WTC11 (cell line): ENCODE measurements at regions not wholly inside any gene's neighbourhood (a gene's known extent, or its start where the extent isn't known, plus 50 kb on each side); places are given as distances from the start of the nearest gene placed in this dataset.

Experiments
- ATAC-seq: fragments of 200-7000 bp; cut with Tn5 transposase; 2 replicates; pipeline ENCODE4 v1.10.0; 2021; ENCODE audit warnings: mild to moderate bottlenecking, moderate library complexity
- CTCF ChIA-PET: fragments of 300-600 bp; sonication (Branson Sonifier 250); formaldehyde crosslinking; loops from one replicate; lab custom pipeline; 2021; ENCODE audit warnings: antibody characterized with exemption; lab: Charles Lee
- POLR2A ChIA-PET: fragments of 350-600 bp; sonication (Branson Sonifier 250); formaldehyde crosslinking; loops from one replicate; lab custom pipeline; 2021; ENCODE audit warnings: antibody characterized with exemption; lab: Charles Lee
- DNase-seq: peaks from one replicate; pipeline ENCODE4 v3.0.0; 2021; ENCODE audit warnings: low spot score
- H3K27ac Mint-ChIP-seq: 2 replicates; pipeline ENCODE4 v1.8.0; 2021; ENCODE audit warnings: mixed read lengths
- H3K27me3 Mint-ChIP-seq: 2 replicates; pipeline ENCODE4 v1.8.0; 2021; ENCODE audit warnings: low read depth, mild to moderate bottlenecking, moderate library complexity, mixed read lengths
- H3K36me3 Mint-ChIP-seq: 2 replicates; pipeline ENCODE4 v1.8.0; 2021; ENCODE audit warnings: mixed read lengths
- H3K4me1 Mint-ChIP-seq: 2 replicates; pipeline ENCODE4 v1.8.0; 2022; ENCODE audit warnings: mixed read lengths
- H3K4me3 Mint-ChIP-seq: 2 replicates; pipeline ENCODE4 v1.8.0; 2021; ENCODE audit warnings: mild to moderate bottlenecking, moderate library complexity, mixed read lengths
- H3K9me3 Mint-ChIP-seq: 2 replicates; pipeline ENCODE4 v1.8.0; 2021; ENCODE audit warnings: mixed read lengths
- ATF1 ChIP-seq: sonication (generic); formaldehyde crosslinking; IDR thresholded peaks from 2 replicates; pipeline ENCODE4 v1.8.1; 2023; ENCODE audit warnings: mild to moderate bottlenecking, moderate library complexity, missing genetic modification reagents
- CBFB ChIP-seq: sonication (generic); formaldehyde crosslinking; IDR thresholded peaks from 2 replicates; pipeline ENCODE4 v1.8.1; 2022; ENCODE audit warnings: mild to moderate bottlenecking, low read depth, missing genetic modification reagents
- CREM ChIP-seq: sonication (generic); formaldehyde crosslinking; IDR thresholded peaks from 2 replicates; pipeline ENCODE4 v1.8.1; 2022; ENCODE audit warnings: mild to moderate bottlenecking, missing genetic modification reagents, moderate library complexity
- ESRRA ChIP-seq: sonication (generic); formaldehyde crosslinking; IDR thresholded peaks from 2 replicates; pipeline ENCODE4 v1.8.1; 2022; ENCODE audit warnings: mild to moderate bottlenecking, missing genetic modification reagents, borderline replicate concordance
- ETV6 ChIP-seq: sonication (generic); formaldehyde crosslinking; IDR thresholded peaks from 2 replicates; pipeline ENCODE4 v1.8.1; 2022; ENCODE audit warnings: mild to moderate bottlenecking, missing genetic modification reagents
- GRHL2 ChIP-seq: fragments of 250-450 bp; sonication (Bioruptor Pico); IDR thresholded peaks from 2 replicates; pipeline ENCODE4 v1.8.0; 2022; ENCODE audit warnings: mild to moderate bottlenecking, moderate library complexity; ENCODE audit not compliant: insufficient replicate concordance, severe bottlenecking
- MYBL2 ChIP-seq: sonication (generic); formaldehyde crosslinking; IDR thresholded peaks from 2 replicates; pipeline ENCODE4 v1.8.1; 2023; ENCODE audit warnings: mild to moderate bottlenecking, moderate library complexity, missing genetic modification reagents
- NFYB ChIP-seq: sonication (generic); formaldehyde crosslinking; conservative IDR thresholded peaks from 2 replicates; pipeline ENCODE4 v1.8.0; 2022; ENCODE audit warnings: low read depth, missing genetic modification reagents
- TCF7 ChIP-seq: sonication (generic); formaldehyde crosslinking; IDR thresholded peaks from 2 replicates; pipeline ENCODE4 v1.8.0; 2022; ENCODE audit warnings: mild to moderate bottlenecking, low read depth, missing genetic modification reagents, moderate library complexity
- TP53 ChIP-seq: sonication (generic); formaldehyde crosslinking; IDR thresholded peaks from 2 replicates; pipeline ENCODE4 v1.8.1; 2023; ENCODE audit warnings: mild to moderate bottlenecking, missing genetic modification reagents
- ZNF121 ChIP-seq: sonication (generic); formaldehyde crosslinking; IDR thresholded peaks from 2 replicates; pipeline ENCODE4 v1.8.0; 2023; ENCODE audit warnings: missing genetic modification reagents
- ZNF138 ChIP-seq: sonication (generic); formaldehyde crosslinking; conservative IDR thresholded peaks from 2 replicates; pipeline ENCODE4 v1.8.1; 2022; ENCODE audit warnings: mild to moderate bottlenecking, moderate library complexity, missing genetic modification reagents
- ZNF232 ChIP-seq: sonication (generic); formaldehyde crosslinking; IDR thresholded peaks from 2 replicates; pipeline ENCODE4 v1.8.0; 2022; ENCODE audit warnings: mild to moderate bottlenecking, missing genetic modification reagents
- ZNF263 ChIP-seq: sonication (generic); formaldehyde crosslinking; IDR thresholded peaks from 2 replicates; pipeline ENCODE4 v1.8.1; 2022; ENCODE audit warnings: low read depth, mild to moderate bottlenecking, moderate library complexity, missing genetic modification reagents
- ZNF423 ChIP-seq: fragments of 250-450 bp; sonication (Bioruptor Pico); IDR thresholded peaks from 2 replicates; pipeline ENCODE4 v2.1.2; 2022; ENCODE audit warnings: mild to moderate bottlenecking, moderate library complexity
- TF ChIP-seq, protein P1 (sequence below): fragments of 250-450 bp; sonication (Bioruptor Pico); conservative IDR thresholded peaks from 2 replicates; pipeline ENCODE4 v1.9.0; 2021; ENCODE audit warnings: mild to moderate bottlenecking
- TF ChIP-seq, protein P2 (sequence below): fragments of 250-450 bp; sonication (Bioruptor Pico); IDR thresholded peaks from 2 replicates; pipeline ENCODE4 v1.9.0; 2021; ENCODE audit warnings: mild to moderate bottlenecking
- TF ChIP-seq, protein P3 (sequence below): sonication (generic); formaldehyde crosslinking; IDR thresholded peaks from 2 replicates; pipeline ENCODE4 v1.8.0; 2023; ENCODE audit warnings: missing genetic modification reagents, mild to moderate bottlenecking, borderline replicate concordance
- TF ChIP-seq, protein P4 (sequence below): sonication (generic); formaldehyde crosslinking; IDR thresholded peaks from 2 replicates; pipeline ENCODE4 v1.8.0; 2023; ENCODE audit warnings: missing genetic modification reagents
- TF ChIP-seq, protein P5 (sequence below): sonication (generic); formaldehyde crosslinking; IDR thresholded peaks from 2 replicates; pipeline ENCODE4 v1.8.1; 2022; ENCODE audit warnings: missing genetic modification reagents, borderline replicate concordance

DNA sequence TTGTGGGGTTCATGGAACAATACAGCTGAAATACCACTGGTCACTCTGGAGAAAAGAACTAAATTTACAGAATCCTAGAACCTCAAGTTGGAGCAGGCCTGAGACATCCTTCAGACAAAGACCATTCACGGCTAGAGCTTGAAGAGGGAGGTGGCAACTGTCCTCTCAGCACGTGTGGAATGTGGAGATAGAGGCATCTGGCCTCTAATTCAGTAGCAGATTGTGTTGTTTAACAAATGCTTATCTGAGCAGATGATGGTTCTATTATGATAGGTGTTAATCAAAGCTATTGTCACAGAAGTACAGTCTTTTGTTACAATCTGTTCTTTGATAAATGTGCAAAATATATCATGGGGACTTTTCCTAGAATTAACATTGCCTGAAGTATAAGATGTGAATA lies 121.7 kb upstream of the KCNIP4 start:
- Mint-ChIP-seq H3K27ac (no peak overlapping the region), H3K27me3 (no peaks in the 10 kb centered on the region), H3K4me3 (no peak overlapping the region), H3K36me3 (peaks cover 10% of the 10 kb centered on the region), H3K4me1 (no peaks in the 10 kb centered on the region), H3K9me3 (peaks cover 30% of the 10 kb centered on the region)
- DNase-seq (no peak), ATAC-seq (no peak)
- TF ChIP-seq CBFB (CRISPR knock-in tag), result no peak
- no peak for TF ChIP-seq ZNF263 (CRISPR knock-in tag)
- TF ChIP-seq, protein P1, sequence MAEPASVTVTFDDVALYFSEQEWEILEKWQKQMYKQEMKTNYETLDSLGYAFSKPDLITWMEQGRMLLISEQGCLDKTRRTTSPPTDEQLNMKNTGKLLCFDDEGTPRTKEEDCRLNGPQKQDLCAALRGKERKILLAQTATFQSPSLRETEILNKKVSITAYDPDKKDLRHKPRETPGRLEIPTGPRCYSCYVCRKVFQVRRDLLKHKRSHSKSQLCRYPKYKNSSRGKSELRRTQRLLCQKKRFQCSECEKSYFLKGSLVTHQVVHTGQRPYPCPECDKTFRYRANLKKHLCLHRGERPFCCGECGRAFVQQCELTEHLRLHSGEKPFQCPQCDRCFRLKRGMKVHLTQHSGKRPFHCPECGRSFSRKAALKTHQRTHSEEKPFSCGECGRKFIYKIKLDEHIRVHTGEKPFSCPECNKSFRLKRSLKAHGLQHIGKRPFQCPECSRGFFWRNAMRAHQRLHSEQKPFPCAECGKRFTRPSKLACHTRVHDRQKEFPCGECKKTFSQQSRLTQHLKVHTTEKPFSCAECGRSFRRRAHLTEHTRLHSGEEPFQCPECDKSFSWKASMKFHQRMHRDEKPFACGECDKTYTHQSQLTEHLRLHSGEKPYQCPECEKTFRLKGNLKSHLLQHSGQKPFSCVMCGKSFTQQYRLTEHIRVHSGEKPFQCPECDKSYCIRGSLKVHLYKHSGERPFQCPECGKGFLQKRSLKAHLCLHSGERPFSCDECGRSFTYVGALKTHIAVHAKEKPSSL (CRISPR knock-in tag), result no peak
- TF ChIP-seq ESRRA, result no peak
- no peak for TF ChIP-seq MYBL2
- ChIA-PET POLR2A (interaction anchor here (0.5 kb wide), 1 partner anchor 358 kb away, joined by 3 read pairs; no protein-coding TSS in a partner anchor), CTCF (interaction anchor here (1.1 kb wide), 1 partner anchor 122 kb away, joined by 3 read pairs; the partner anchor contains the start of gene KCNIP4)

DNA sequence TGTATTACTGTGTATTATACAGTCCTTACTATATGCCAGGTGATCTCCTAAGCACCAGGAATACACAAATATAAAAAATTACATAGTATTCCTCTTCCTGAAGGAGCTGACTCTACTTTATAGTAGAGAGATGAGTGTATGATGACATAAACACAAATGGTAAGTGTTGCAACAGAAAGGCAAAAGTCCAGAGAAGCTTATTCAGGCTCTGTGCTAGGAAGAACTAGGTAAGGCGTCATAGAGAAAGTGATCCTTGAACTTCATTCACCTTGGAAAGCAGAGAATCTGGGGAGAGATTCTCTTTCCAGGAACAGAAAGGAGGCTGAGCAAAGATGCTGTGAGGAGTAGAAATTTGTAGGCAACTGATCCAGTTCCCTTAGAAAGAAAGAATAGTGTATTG lies 115.0 kb upstream of the KCNIP4 start:
- H3K27me3 Mint-ChIP-seq, result no peaks in the 10 kb centered on the region
- H3K9me3 Mint-ChIP-seq, result peaks cover 15% of the 10 kb centered on the region
- H3K27ac Mint-ChIP-seq, result no peak overlapping the region
- POLR2A ChIA-PET, result no interaction called here
- TF ChIP-seq TCF7 (CRISPR knock-in tag), result no peak
- TF ChIP-seq CREM (CRISPR knock-in tag), result no peak
- TF ChIP-seq, protein P2, sequence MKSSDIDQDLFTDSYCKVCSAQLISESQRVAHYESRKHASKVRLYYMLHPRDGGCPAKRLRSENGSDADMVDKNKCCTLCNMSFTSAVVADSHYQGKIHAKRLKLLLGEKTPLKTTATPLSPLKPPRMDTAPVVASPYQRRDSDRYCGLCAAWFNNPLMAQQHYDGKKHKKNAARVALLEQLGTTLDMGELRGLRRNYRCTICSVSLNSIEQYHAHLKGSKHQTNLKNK (CRISPR knock-in tag), result no peak
- TF ChIP-seq, protein P3, sequence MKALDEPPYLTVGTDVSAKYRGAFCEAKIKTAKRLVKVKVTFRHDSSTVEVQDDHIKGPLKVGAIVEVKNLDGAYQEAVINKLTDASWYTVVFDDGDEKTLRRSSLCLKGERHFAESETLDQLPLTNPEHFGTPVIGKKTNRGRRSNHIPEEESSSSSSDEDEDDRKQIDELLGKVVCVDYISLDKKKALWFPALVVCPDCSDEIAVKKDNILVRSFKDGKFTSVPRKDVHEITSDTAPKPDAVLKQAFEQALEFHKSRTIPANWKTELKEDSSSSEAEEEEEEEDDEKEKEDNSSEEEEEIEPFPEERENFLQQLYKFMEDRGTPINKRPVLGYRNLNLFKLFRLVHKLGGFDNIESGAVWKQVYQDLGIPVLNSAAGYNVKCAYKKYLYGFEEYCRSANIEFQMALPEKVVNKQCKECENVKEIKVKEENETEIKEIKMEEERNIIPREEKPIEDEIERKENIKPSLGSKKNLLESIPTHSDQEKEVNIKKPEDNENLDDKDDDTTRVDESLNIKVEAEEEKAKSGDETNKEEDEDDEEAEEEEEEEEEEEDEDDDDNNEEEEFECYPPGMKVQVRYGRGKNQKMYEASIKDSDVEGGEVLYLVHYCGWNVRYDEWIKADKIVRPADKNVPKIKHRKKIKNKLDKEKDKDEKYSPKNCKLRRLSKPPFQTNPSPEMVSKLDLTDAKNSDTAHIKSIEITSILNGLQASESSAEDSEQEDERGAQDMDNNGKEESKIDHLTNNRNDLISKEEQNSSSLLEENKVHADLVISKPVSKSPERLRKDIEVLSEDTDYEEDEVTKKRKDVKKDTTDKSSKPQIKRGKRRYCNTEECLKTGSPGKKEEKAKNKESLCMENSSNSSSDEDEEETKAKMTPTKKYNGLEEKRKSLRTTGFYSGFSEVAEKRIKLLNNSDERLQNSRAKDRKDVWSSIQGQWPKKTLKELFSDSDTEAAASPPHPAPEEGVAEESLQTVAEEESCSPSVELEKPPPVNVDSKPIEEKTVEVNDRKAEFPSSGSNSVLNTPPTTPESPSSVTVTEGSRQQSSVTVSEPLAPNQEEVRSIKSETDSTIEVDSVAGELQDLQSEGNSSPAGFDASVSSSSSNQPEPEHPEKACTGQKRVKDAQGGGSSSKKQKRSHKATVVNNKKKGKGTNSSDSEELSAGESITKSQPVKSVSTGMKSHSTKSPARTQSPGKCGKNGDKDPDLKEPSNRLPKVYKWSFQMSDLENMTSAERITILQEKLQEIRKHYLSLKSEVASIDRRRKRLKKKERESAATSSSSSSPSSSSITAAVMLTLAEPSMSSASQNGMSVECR (CRISPR knock-in tag), result no peak
- TF ChIP-seq ZNF232 (CRISPR knock-in tag), result no peak
- TF ChIP-seq ZNF121 (CRISPR knock-in tag), result no peak
- no peak for TF ChIP-seq NFYB (CRISPR knock-in tag)
- ATAC-seq (no peak), DNase-seq (no peak)
- no peaks in the 10 kb centered on the region for H3K4me1 Mint-ChIP-seq
- H3K36me3 Mint-ChIP-seq, result no peaks in the 10 kb centered on the region
- CTCF ChIA-PET, result no interaction called here
- H3K4me3 Mint-ChIP-seq, result no peak overlapping the region

DNA sequence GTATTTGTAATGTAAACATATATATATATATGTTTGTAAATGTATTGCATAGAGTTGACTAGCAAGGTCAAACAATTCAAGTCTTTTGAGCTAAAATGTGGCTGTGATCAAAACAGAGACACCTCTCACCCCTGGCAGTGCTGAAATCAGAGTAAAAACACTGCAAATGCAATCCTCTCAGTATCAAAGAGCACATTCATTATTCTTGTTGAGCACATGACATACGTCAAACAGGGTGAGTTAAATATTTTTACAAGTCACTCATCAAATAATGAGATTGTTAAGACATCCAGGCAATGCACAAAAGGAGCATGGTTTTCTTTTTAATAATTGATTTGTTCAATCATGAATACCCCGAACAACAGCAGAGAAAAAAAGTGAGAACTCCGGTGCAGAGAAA lies 114.1 kb upstream of the KCNIP4 start:
- no peak overlapping the region for H3K27ac Mint-ChIP-seq
- H3K27me3 Mint-ChIP-seq, result no peaks in the 10 kb centered on the region
- peaks cover 24% of the 10 kb centered on the region for H3K9me3 Mint-ChIP-seq
- H3K4me1 Mint-ChIP-seq, result no peaks in the 10 kb centered on the region
- no peak for TF ChIP-seq ZNF423 (CRISPR knock-in tag)
- TF ChIP-seq ATF1 (CRISPR knock-in tag), result no peak
- no peak for TF ChIP-seq TP53 (CRISPR knock-in tag)
- TF ChIP-seq ETV6, result no peak
- TF ChIP-seq GRHL2 (CRISPR knock-in tag), result no peak
- TF ChIP-seq, protein P4, sequence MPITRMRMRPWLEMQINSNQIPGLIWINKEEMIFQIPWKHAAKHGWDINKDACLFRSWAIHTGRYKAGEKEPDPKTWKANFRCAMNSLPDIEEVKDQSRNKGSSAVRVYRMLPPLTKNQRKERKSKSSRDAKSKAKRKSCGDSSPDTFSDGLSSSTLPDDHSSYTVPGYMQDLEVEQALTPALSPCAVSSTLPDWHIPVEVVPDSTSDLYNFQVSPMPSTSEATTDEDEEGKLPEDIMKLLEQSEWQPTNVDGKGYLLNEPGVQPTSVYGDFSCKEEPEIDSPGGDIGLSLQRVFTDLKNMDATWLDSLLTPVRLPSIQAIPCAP (CRISPR knock-in tag), result no peak
- TF ChIP-seq, protein P5, sequence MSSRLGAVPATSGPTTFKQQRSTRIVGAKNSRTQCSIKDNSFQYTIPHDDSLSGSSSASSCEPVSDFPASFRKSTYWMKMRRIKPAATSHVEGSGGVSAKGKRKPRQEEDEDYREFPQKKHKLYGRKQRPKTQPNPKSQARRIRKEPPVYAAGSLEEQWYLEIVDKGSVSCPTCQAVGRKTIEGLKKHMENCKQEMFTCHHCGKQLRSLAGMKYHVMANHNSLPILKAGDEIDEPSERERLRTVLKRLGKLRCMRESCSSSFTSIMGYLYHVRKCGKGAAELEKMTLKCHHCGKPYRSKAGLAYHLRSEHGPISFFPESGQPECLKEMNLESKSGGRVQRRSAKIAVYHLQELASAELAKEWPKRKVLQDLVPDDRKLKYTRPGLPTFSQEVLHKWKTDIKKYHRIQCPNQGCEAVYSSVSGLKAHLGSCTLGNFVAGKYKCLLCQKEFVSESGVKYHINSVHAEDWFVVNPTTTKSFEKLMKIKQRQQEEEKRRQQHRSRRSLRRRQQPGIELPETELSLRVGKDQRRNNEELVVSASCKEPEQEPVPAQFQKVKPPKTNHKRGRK (CRISPR knock-in tag), result no peak
- no peak for TF ChIP-seq ZNF138 (CRISPR knock-in tag)
- H3K4me3 Mint-ChIP-seq, result no peak overlapping the region
- DNase-seq (no peak), ATAC-seq (no peak)
- ChIA-PET CTCF (no interaction called here), POLR2A (no interaction called here)
- 0 out of 2 replicates have a peak, but pooled peaks cover under 1% of the 10 kb centered on the region for H3K36me3 Mint-ChIP-seq
